Keratinocyte (primary cell): ENCODE measurements at regions not wholly inside any gene's neighbourhood (a gene's known extent, or its start where the extent isn't known, plus 50 kb on each side); places are given as distances from the start of the nearest gene placed in this dataset.
"Not testable (repeated sequence)": the region's sequence is repeated elsewhere in the genome, so short reads cannot be mapped to it uniquely, and the experiment has no call there.

Experiments
- CTCF ChIP-seq, 3 experiments: IDR thresholded peaks in 1 of 3; conservative IDR thresholded peaks in 1 of 3; optimal IDR thresholded peaks in 1 of 3; 2 replicates in 2 of 3; 3 replicates in 1 of 3; pipeline versions ENCODE3 to v1.5.1; 2011; ENCODE audit warnings: low read length in 3 of 3, mild to moderate bottlenecking in 3 of 3, moderate library complexity in 2 of 3, control low read depth in 1 of 3, inconsistent platforms in 1 of 3; ENCODE audit not compliant: insufficient read depth in 2 of 3; ENCODE audit errors: extremely low read depth in 1 of 3
- EZH2 ChIP-seq: IDR thresholded peaks from one replicate; pipeline ENCODE4 v1.6.1; 2012; ENCODE audit warnings: inconsistent platforms, mild to moderate bottlenecking, low read length, moderate library complexity

DNA sequence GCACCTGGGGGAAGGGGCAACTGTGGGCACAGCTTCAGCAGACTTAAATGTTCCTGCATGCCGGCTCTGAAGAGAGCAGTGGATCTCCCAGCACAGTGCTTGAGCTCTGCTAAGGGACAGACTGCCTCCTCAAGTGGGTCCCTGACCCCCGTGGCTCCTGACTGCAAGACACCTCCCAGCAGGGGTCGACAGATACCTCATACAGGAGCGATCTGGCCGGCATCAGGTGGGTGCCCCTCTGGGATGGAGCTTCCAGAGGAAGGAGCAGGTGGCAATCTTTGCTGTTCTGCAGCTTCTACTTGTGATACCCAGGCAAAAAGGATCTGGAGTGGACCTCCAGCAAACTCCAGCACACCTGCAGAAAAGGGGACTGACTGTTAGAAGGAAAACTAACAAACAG is 871.5 kb downstream of the DIAPH3 start:
- TF ChIP-seq EZH2; CTCF (optimal IDR thresholded peaks at IDR 0.05 in 1 of 3, IDR thresholded peaks at IDR 0.05 in 1 of 3, conservative IDR thresholded peaks at IDR 0.05 in 1 of 3; ENCODE audit: extremely low read depth in 1 of 3, insufficient read depth in 2 of 3, low read length in 3 of 3): not testable (repeated sequence)
